Left lung (tissue), 4 donors: ENCODE measurements at regions not wholly inside any gene's neighbourhood (a gene's known extent, or its start where the extent isn't known, plus 50 kb on each side); places are given as distances from the start of the nearest gene placed in this dataset.
A peak's percentile ranks its signal among the peaks of the same experiment; 100 is the strongest.
"Not testable (repeated sequence)": the region's sequence is repeated elsewhere in the genome, so short reads cannot be mapped to it uniquely, and the experiment has no call there.

ENCODE experiments used
- ATAC-seq: fragments of 200-7000 bp; cut with Tn5 transposase; one replicate; pipeline ENCODE4 v1.9.1; 2020; ENCODE audit warnings: moderate library complexity
- DNase-seq, 4 donors: peaks; one replicate each; pipeline ENCODE4 v3.0.0-alpha.2; 2013 to 2020
- H3K27ac ChIP-seq, 2 donors: fragments of 200-600 bp; sonication (generic) in 1 of 2; one replicate each; pipeline versions ENCODE4 v1.5.0 to v1.8.0; 2020 to 2021
- H3K27me3 ChIP-seq, 2 donors: fragments of 200-600 bp; sonication (generic) in 1 of 2; one replicate each; pipeline versions ENCODE4 v1.5.0 to v1.8.0; 2020 to 2021
- H3K36me3 ChIP-seq, 2 donors: fragments of 200-600 bp; sonication (generic) in 1 of 2; one replicate each; pipeline versions ENCODE4 v1.5.0 to v1.8.0; 2020 to 2021
- H3K4me1 ChIP-seq, 2 donors: fragments of 200-600 bp; one replicate each; pipeline ENCODE4 v1.8.0; 2021
- H3K4me3 ChIP-seq, 2 donors: fragments of 200-600 bp; sonication (generic) in 1 of 2; one replicate each; pipeline versions ENCODE4 v1.5.0 to v1.8.0; 2020 to 2021; ENCODE audit warnings: mild to moderate bottlenecking in 1 of 2
- H3K9me3 ChIP-seq, 2 donors: fragments of 200-600 bp; sonication (generic) in 1 of 2; one replicate each; pipeline versions ENCODE4 v1.5.0 to v1.8.0; 2020 to 2021
- intact Hi-C, 2 donors: fragments of 100-400 bp; cut with DNase I; formaldehyde crosslinking; loops; one replicate each; pipeline versions ENCODE4 v1.11.2 to v1.14.2; 2022
- TF ChIP-seq, protein P1 (sequence below), 2 donors: fragments of 200-600 bp; sonication (generic) in 1 of 2; IDR thresholded peaks; one replicate each; pipeline versions ENCODE4 v1.5.0 to v1.8.0; 2021; ENCODE audit warnings: antibody characterized with exemption in 2 of 2
- donor health status: DM: no; HTN: yes; CAD: no.
- donor health status: DM: no; HTN: no; CAD: no.

- Histone ChIP-seq H3K9me3 (peaks cover 0 to 2% of the 10 kb centered on the region in 2 donors), H3K27me3 (no peaks in the 10 kb centered on the region), H3K4me1 (no peaks in the 10 kb centered on the region), H3K36me3 (no peaks in the 10 kb centered on the region), H3K4me3 (no peak overlapping the region), H3K27ac (no peak overlapping the region)
- DNase-seq (no peak), ATAC-seq (no peak)
- TF ChIP-seq, protein P1, sequence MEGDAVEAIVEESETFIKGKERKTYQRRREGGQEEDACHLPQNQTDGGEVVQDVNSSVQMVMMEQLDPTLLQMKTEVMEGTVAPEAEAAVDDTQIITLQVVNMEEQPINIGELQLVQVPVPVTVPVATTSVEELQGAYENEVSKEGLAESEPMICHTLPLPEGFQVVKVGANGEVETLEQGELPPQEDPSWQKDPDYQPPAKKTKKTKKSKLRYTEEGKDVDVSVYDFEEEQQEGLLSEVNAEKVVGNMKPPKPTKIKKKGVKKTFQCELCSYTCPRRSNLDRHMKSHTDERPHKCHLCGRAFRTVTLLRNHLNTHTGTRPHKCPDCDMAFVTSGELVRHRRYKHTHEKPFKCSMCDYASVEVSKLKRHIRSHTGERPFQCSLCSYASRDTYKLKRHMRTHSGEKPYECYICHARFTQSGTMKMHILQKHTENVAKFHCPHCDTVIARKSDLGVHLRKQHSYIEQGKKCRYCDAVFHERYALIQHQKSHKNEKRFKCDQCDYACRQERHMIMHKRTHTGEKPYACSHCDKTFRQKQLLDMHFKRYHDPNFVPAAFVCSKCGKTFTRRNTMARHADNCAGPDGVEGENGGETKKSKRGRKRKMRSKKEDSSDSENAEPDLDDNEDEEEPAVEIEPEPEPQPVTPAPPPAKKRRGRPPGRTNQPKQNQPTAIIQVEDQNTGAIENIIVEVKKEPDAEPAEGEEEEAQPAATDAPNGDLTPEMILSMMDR (IDR thresholded peaks at IDR 0.05): no peak
- intact Hi-C loops: no loop called here
These were observed 87.5 kb upstream of the ZNF92 start for GRCh38 chr7:65285906-65286864.

DNA sequence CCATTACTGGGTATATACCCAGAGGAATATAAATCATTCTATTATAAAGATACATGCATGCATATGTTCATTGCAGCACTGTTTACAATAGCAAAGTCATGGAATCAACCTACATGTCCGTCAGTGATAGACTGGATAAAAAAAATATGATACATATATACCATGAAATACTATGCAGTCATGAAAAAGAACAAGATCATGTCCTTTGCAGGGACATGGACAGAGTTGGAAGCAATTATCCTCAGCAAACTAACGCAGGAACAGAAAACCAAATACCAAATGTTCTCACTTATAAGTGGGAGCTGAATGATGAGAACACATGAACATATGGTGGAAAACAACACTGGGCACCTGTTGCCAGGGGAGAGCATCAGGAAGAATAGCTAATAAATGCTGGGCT is 88.4 kb upstream of the ZNF92 start:
- H3K36me3 ChIP-seq, DNase-seq, H3K9me3 ChIP-seq, H3K27ac ChIP-seq, H3K27me3 ChIP-seq, H3K4me3 ChIP-seq, ATAC-seq, H3K4me1 ChIP-seq, intact Hi-C loops: not testable (repeated sequence)

GRCh38 chr7:65279795-65280194 is 93.9 kb upstream of the ZNF92 start:
- DNase-seq (no peak), ATAC-seq (no peak)
- Histone ChIP-seq H3K27ac (no peak overlapping the region), H3K27me3 (peaks cover 0 to 2% of the 10 kb centered on the region in 2 donors), H3K4me3 (no peak overlapping the region), H3K9me3 (peaks cover 0 to 10% of the 10 kb centered on the region in 2 donors), H3K4me1 (no peaks in the 10 kb centered on the region), H3K36me3 (no peaks in the 10 kb centered on the region)
- intact Hi-C loops: no loop called here
- TF ChIP-seq, protein P1 (IDR thresholded peaks at IDR 0.05): no peak

- TF ChIP-seq, protein P1 (IDR thresholded peaks at IDR 0.05): no peak
- Histone ChIP-seq H3K4me1 (no peaks in the 10 kb centered on the region), H3K27me3 (peaks cover 0 to 30% of the 10 kb centered on the region in 2 donors), H3K9me3 (peaks cover 0 to 15% of the 10 kb centered on the region in 2 donors), H3K4me3 (no peak overlapping the region), H3K27ac (no peak overlapping the region), H3K36me3 (no peaks in the 10 kb centered on the region)
- intact Hi-C loops: no loop called here
- DNase-seq (no peak), ATAC-seq (no peak)
These were observed 96.8 kb upstream of the ZNF92 start for GRCh38 chr7:65276822-65277221.

GRCh38 chr7:65271502-65271901 is 102.2 kb upstream of the ZNF92 start:
- H3K27ac ChIP-seq, H3K36me3 ChIP-seq, H3K4me1 ChIP-seq, H3K4me3 ChIP-seq, intact Hi-C loops, ATAC-seq, DNase-seq: not testable (repeated sequence)
- H3K27me3 ChIP-seq: peaks cover 19 to 73% of the 10 kb centered on the region in 2 donors
- H3K9me3 ChIP-seq: peaks cover 0 to 15% of the 10 kb centered on the region in 2 donors

DNA sequence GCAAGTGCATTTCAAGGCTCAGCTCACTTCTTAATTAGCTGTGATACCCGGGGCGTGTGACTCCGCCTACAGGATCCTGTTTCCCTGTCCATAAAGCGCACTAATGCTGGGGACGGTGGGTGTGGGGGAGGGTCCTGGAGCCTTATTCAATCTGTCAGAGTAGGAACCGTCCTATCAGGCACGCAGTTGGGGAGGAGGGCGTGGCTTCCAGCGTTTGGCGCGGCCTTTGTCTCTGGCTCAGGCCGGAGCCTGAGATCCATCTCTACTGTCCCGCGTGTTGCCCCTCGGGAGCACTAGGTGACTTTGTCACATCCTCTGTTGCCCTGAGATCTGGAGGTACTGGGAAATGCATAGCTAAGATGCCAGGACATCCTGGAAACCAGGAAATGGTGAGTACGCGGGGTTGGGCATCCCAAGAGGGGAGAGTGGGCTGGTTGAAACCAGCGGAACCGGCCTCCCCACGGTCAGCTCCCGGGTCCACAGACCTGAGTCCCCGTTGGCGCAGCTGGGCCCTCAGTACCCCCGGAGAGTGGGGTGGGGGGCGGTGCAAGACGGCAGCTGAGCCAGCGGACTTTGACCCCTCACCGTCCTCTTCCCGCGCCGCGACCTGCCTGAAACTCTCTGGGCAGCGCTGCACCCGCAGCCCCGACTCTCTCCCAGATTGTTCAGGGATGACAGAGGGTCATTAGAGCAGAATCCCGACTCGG is 104.4 kb upstream of the ZNF92 start:
- Histone ChIP-seq H3K4me1 (peaks cover 5% of the 10 kb centered on the region in 2 donors), H3K36me3 (no peaks in the 10 kb centered on the region), H3K27me3 (peaks cover 19 to 66% of the 10 kb centered on the region in 2 donors), H3K4me3 (no peak overlapping the region), H3K9me3 (peaks cover 0 to under 1% of the 10 kb centered on the region in 2 donors), H3K27ac (no peak overlapping the region)
- intact Hi-C loops: no loop called here
- TF ChIP-seq, protein P1 (IDR thresholded peaks at IDR 0.05): no peak
- DNase-seq: peak in 2 of 4 donors; percentile 62 to 83
- ATAC-seq: peak; percentile 83
